Adipocyte (in vitro differentiated cells): ENCODE measurements at regions not wholly inside any gene's neighbourhood (a gene's known extent, or its start where the extent isn't known, plus 50 kb on each side); places are given as distances from the start of the nearest gene placed in this dataset.

ENCODE experiments used
- DNase-seq: peaks from one replicate; pipeline ENCODE4 v3.0.0-alpha.2; 2015; ENCODE audit warnings: low read depth
- H3K27me3 ChIP-seq: replicated peaks from 2 replicates; pipeline ENCODE4 v1.7.0; 2013; ENCODE audit warnings: mild to moderate bottlenecking, low read length, moderate library complexity; ENCODE audit not compliant: control insufficient read depth, insufficient read depth
- H3K36me3 ChIP-seq: 2 replicates; pipeline ENCODE4 v1.7.0; 2013; ENCODE audit warnings: low read length, mild to moderate bottlenecking, moderate library complexity; ENCODE audit not compliant: control insufficient read depth, insufficient read depth, severe bottlenecking
- H3K4me1 ChIP-seq: 2 replicates; pipeline ENCODE4 v1.7.0; 2013; ENCODE audit warnings: mild to moderate bottlenecking, low read length, moderate library complexity; ENCODE audit not compliant: control insufficient read depth, insufficient read depth
- H3K4me3 ChIP-seq: 2 replicates; pipeline ENCODE4 v1.7.0; 2013; ENCODE audit warnings: mild to moderate bottlenecking, low read length, moderate library complexity
- H3K9ac ChIP-seq: 2 replicates; pipeline ENCODE4 v1.7.0; 2013; ENCODE audit warnings: mild to moderate bottlenecking, low read length, moderate library complexity
- H3K9me3 ChIP-seq: 2 replicates; pipeline ENCODE4 v1.7.0; 2013; ENCODE audit warnings: mild to moderate bottlenecking, low read length, moderate library complexity; ENCODE audit not compliant: control insufficient read depth

GRCh38 chr10:121078672-121079102 lies 227.5 kb downstream of the WDR11 start:
- Histone ChIP-seq H3K4me3 (no peak overlapping the region), H3K4me1 (peaks cover 26% of the 10 kb centered on the region), H3K36me3 (no peaks in the 10 kb centered on the region), H3K27me3 (peaks cover 19% of the 10 kb centered on the region), H3K9me3 (no peaks in the 10 kb centered on the region), H3K9ac (no peak overlapping the region)
- no peak for DNase-seq

DNA sequence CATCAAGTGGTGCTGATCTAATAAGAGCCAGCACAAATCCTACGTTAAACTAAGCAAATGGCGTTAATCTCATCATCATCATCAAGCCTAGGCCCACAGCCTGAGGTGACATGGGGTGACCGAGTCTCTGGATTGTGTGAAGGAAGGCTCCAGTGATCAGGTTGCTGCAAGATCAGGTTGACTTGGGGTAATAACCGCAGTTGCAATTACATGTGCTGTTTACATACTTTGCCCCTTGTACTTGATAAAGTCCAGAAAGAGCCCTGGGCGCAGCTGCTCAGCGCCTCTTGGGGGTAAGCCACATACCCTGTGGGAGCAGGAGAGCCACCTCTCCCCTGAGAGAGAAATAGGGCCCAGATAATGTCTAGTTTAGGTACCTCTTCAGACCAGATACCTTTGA lies 228.1 kb downstream of the WDR11 start:
- H3K9me3 ChIP-seq: no peaks in the 10 kb centered on the region
- H3K9ac ChIP-seq: no peak overlapping the region
- H3K4me1 ChIP-seq: peaks cover 26% of the 10 kb centered on the region
- no peaks in the 10 kb centered on the region for H3K36me3 ChIP-seq
- DNase-seq: no peak
- H3K4me3 ChIP-seq: no peak overlapping the region
- peaks cover 22% of the 10 kb centered on the region for H3K27me3 ChIP-seq

- no peak for DNase-seq
- Histone ChIP-seq H3K36me3 (no peaks in the 10 kb centered on the region), H3K9ac (no peak overlapping the region), H3K27me3 (peaks cover 28% of the 10 kb centered on the region), H3K4me3 (no peak overlapping the region), H3K9me3 (no peaks in the 10 kb centered on the region), H3K4me1 (peaks cover 26% of the 10 kb centered on the region)
Measured at GRCh38 chr10:121080281-121080891, 229.2 kb downstream of the WDR11 start.

DNA sequence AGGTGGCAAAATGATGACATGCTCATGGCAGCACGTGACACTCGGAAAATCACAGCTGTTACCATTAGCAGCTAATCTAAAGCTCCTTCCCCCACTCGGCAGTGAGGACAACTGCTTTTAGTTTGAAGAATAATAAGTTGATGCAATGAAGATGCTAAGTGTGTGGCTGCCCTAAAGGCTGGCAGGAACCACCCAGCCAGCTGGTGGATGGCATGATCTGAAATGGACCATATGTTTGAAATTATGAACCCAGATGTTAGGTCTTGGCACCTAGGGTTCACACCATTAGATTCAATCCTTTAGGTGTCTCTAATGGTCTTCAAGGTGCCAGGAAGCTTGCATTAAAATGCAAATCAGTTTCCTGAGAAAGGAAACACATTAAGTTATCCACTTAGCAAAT lies 230.1 kb downstream of the WDR11 start:
- Histone ChIP-seq H3K4me3 (no peak overlapping the region), H3K9me3 (no peaks in the 10 kb centered on the region), H3K9ac (no peak overlapping the region)

DNA sequence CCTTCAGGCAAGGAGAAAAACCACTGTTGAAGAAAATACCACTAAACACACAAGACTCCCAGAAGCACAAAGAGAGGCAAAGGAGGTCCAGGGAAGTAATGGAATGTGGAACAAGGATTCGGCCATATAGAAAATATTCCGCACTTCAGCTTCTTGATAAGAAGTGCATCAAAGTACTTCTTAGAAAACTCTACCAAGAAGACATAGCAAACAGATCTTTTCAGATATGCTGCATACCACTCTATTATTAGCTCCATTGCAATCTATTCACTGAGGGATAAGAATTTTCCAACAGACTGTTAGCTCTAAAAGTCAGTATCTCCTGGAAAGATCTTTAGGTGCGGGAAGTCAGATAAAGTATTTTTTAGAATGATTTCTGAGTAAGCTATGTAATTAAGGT lies 231.8 kb downstream of the WDR11 start:
- H3K4me1 ChIP-seq: peaks cover 10% of the 10 kb centered on the region
- no peaks in the 10 kb centered on the region for H3K36me3 ChIP-seq
- H3K27me3 ChIP-seq: peaks cover 31% of the 10 kb centered on the region
- no peak for DNase-seq
- no peak overlapping the region for H3K9ac ChIP-seq
- no peak overlapping the region for H3K4me3 ChIP-seq
- H3K9me3 ChIP-seq: no peaks in the 10 kb centered on the region

More for the DNA sequence above, 230.1 kb downstream of the WDR11 start:
- no peak for DNase-seq
- Histone ChIP-seq H3K4me1 (peaks cover 25% of the 10 kb centered on the region), H3K36me3 (no peaks in the 10 kb centered on the region), H3K27me3 (peaks cover 28% of the 10 kb centered on the region)

DNA sequence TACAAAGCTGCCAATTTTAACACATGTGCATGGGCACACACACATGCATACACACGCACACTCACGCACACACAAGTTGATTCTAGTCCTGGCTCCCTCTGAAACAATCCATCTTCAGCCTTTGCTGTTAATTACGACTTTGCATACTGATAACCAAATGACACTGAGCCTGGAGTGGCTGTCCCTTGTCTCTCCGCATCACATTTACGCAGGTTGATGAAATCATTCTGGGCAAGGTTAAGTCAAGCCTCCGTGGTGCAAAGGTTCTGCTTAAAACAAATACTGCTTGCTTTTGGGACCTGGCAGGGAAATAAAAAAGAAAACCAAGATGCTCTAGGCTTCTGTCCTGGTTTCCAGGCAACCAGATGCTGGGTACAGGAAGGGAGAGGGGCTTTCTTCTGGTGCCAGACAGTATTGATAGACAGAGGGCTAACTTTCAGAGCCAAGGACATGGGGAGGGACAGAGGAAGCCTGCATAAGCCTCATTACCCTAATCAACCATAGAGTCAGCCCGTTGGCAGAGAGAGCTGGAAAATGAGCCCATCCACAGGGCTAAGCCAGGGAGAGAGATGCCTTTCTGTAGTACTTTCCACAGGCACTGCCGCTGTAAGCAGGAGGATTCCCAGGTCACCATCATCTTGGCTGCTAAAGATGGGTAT lies 233.0 kb downstream of the WDR11 start:
- Histone ChIP-seq H3K9me3 (no peaks in the 10 kb centered on the region), H3K9ac (no peak overlapping the region), H3K36me3 (no peaks in the 10 kb centered on the region), H3K4me3 (no peak overlapping the region), H3K4me1 (peaks cover 8% of the 10 kb centered on the region), H3K27me3 (peaks cover 27% of the 10 kb centered on the region)
- DNase-seq: no peak

GRCh38 chr10:121084675-121085070 lies 233.5 kb downstream of the WDR11 start:
- Histone ChIP-seq H3K4me1 (peaks cover 5% of the 10 kb centered on the region), H3K27me3 (peaks cover 28% of the 10 kb centered on the region), H3K36me3 (no peaks in the 10 kb centered on the region), H3K9me3 (no peaks in the 10 kb centered on the region), H3K4me3 (no peak overlapping the region), H3K9ac (no peak overlapping the region)
- DNase-seq: no peak

- H3K36me3 ChIP-seq: no peaks in the 10 kb centered on the region
- no peak overlapping the region for H3K4me3 ChIP-seq
- no peak for DNase-seq
- no peaks in the 10 kb centered on the region for H3K9me3 ChIP-seq
- H3K27me3 ChIP-seq: peaks cover 29% of the 10 kb centered on the region
- H3K9ac ChIP-seq: no peak overlapping the region
- no peaks in the 10 kb centered on the region for H3K4me1 ChIP-seq
Measured at GRCh38 chr10:121085367-121085766, 234.2 kb downstream of the WDR11 start.

DNA sequence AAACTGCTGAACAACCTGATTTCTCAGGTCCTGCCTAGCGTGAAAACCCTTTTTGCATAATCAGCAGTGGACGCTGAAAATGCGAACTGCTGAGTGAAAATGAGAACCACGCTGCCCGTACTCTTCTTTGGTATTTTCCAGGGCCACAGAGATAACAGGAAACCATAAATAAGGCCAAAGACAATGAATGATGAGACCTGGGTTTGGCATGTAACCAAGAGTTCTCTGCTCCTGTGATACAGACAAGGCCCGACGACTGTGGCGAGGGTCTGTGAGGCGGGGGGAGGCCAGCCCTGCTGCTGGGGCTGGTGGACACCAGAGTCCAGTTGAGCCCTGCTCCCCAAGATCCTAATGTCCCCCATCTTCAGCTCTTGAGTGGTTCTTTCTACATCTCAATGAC lies 236.0 kb downstream of the WDR11 start:
- Histone ChIP-seq H3K9me3 (no peaks in the 10 kb centered on the region), H3K4me1 (peaks cover 6% of the 10 kb centered on the region), H3K27me3 (peaks cover 21% of the 10 kb centered on the region), H3K36me3 (no peaks in the 10 kb centered on the region), H3K4me3 (no peak overlapping the region), H3K9ac (no peak overlapping the region)
- no peak for DNase-seq

GRCh38 chr10:121087688-121088087 lies 236.5 kb downstream of the WDR11 start:
- H3K4me3 ChIP-seq: no peak overlapping the region
- H3K9me3 ChIP-seq: no peaks in the 10 kb centered on the region
- H3K9ac ChIP-seq: no peak overlapping the region
- peaks cover 10% of the 10 kb centered on the region for H3K4me1 ChIP-seq
- peaks cover 19% of the 10 kb centered on the region for H3K27me3 ChIP-seq
- H3K36me3 ChIP-seq: no peaks in the 10 kb centered on the region
- DNase-seq: no peak

GRCh38 chr10:121088524-121088923 lies 237.4 kb downstream of the WDR11 start:
- Histone ChIP-seq H3K9me3 (no peaks in the 10 kb centered on the region), H3K4me1 (peaks cover 10% of the 10 kb centered on the region)
- DNase-seq: no peak

DNA sequence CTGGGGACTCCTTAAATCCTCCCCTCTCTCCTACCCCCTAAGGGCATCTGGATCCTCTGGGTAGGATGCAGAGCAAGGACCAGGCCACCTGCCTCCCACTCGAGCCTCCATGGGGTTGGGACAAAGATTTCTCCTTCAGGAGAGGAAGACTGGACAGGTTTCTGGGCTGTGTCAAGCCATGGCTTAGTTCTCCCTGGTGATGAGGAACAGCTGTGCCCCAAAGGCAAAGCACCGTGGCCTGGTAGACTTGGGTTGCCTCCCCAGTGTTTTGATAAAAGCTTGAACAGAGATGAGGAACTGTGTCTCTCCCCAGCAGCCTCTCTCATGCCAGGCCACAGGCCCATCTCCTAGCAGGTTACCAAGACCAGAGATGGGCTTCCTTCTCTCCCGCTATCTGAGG lies 238.3 kb downstream of the WDR11 start:
- Histone ChIP-seq H3K9me3 (no peaks in the 10 kb centered on the region), H3K4me1 (peaks cover 10% of the 10 kb centered on the region), H3K4me3 (no peak overlapping the region), H3K9ac (no peak overlapping the region), H3K27me3 (peaks cover 16% of the 10 kb centered on the region), H3K36me3 (no peaks in the 10 kb centered on the region)
- no peak for DNase-seq

More at GRCh38 chr10:121088524-121088923, 237.4 kb downstream of the WDR11 start:
- peaks cover 19% of the 10 kb centered on the region for H3K27me3 ChIP-seq
- no peaks in the 10 kb centered on the region for H3K36me3 ChIP-seq
- no peak overlapping the region for H3K4me3 ChIP-seq
- H3K9ac ChIP-seq: no peak overlapping the region
